K562 (cell line): ENCODE measurements at regions not wholly inside any gene's neighbourhood (a gene's known extent, or its start where the extent isn't known, plus 50 kb on each side); places are given as distances from the start of the nearest gene placed in this dataset.

Experiments
- ATAC-seq: fragments of 200-7000 bp; cut with Tn5 transposase; 3 replicates; pipeline ENCODE4 v1.9.1; 2020; ENCODE audit warnings: moderate library complexity
- BruUV-seq: library from RNA; stranded (reverse); fragments of 400-500 nt; replicated peaks from 2 replicates; lab custom pipeline; 2021; lab: Mats Ljungman, UMichigan
- CTCF ChIA-PET: fragments of 300-600 bp; formaldehyde crosslinking; extraction: SDS; loops from one replicate; lab custom pipeline; 2021; ENCODE audit warnings: low intra/inter-chr PET ratio; lab: Yijun Ruan, JAX
- POLR2A ChIA-PET: fragments of 300-600, 350-650 bp; sonication (Branson Sonifier 250); formaldehyde crosslinking; extraction: SDS; loops from one replicate; lab custom pipeline; 2021; ENCODE audit warnings: antibody characterized with exemption, inconsistent platforms; lab: Yijun Ruan, JAX
- DNase-seq, 4 experiments: peaks; one replicate each; pipeline versions ENCODE4 v3.0.0 to v3.0.0-alpha.2; 2011 to 2018; ENCODE audit warnings: low spot score in 3 of 4, mixed read lengths in 3 of 4; ENCODE audit errors: extremely low read depth in 1 of 4
- FAIRE-seq: peaks from 2 replicates; lab custom pipeline; 2011; peaks lifted over from hg19 to GRCh38; lab: Jason Lieb, UNC
- H2AFZ ChIP-seq: 2 replicates; pipeline ENCODE4 v1.6.0; 2011; ENCODE audit warnings: low read depth, low read length, control low read depth, inconsistent platforms
- H3K27ac ChIP-seq: fragments of 200-600 bp; 3 replicates; pipeline ENCODE4 v1.8.0; 2011; ENCODE audit warnings: low read depth, mild to moderate bottlenecking, control low read depth, inconsistent platforms, low read length, moderate library complexity, mixed read lengths; ENCODE audit errors: extremely low read depth
- H3K27me3 ChIP-seq, 2 experiments: fragments of 300-600 bp in 1 of 2; 2 replicates in 1 of 2; 3 replicates in 1 of 2; pipeline versions ENCODE4 v1.6.0 to v1.8.0; 2011; ENCODE audit warnings: inconsistent platforms in 2 of 2, low read length in 2 of 2, mild to moderate bottlenecking in 1 of 2, mixed read lengths in 1 of 2, moderate library complexity in 1 of 2; ENCODE audit not compliant: control insufficient read depth in 2 of 2, insufficient read depth in 2 of 2
- H3K36me3 ChIP-seq: fragments of 300-600 bp; 3 replicates; pipeline ENCODE4 v1.8.0; 2011; ENCODE audit warnings: mild to moderate bottlenecking, low read length, inconsistent platforms; ENCODE audit not compliant: control insufficient read depth, insufficient read depth
- H3K4me1 ChIP-seq, 2 experiments: fragments of 200-600 bp in 1 of 2; replicated peaks in 1 of 2; 2 replicates in 1 of 2; 3 replicates in 1 of 2; pipeline versions ENCODE4 v1.5.1 to v1.8.0; 2011; ENCODE audit warnings: inconsistent platforms in 2 of 2, low read length in 2 of 2, mild to moderate bottlenecking in 1 of 2, mixed read lengths in 1 of 2, moderate library complexity in 1 of 2; ENCODE audit not compliant: control insufficient read depth in 2 of 2, insufficient read depth in 2 of 2
- H3K4me2 ChIP-seq: 2 replicates; pipeline ENCODE4 v1.6.1; 2011; ENCODE audit warnings: low read length, control low read depth, inconsistent platforms, mixed read lengths; ENCODE audit not compliant: insufficient read depth
- H3K4me3 ChIP-seq: fragments of 200-600 bp; sonication (generic), shearing (Covaris generic); 2 replicates; pipeline ENCODE4 v1.5.1; 2016; ENCODE audit warnings: control low read depth, inconsistent platforms
- H3K79me2 ChIP-seq: fragments of 200-600 bp; 3 replicates; pipeline ENCODE4 v1.8.0; 2011; ENCODE audit warnings: low read length, inconsistent platforms; ENCODE audit not compliant: control insufficient read depth, insufficient read depth
- H3K9ac ChIP-seq, 2 experiments: 2 replicates each; pipeline versions ENCODE4 v1.6.0 to v1.6.1; 2011; ENCODE audit warnings: low read depth in 2 of 2, low read length in 2 of 2, control low read depth in 1 of 2, inconsistent platforms in 1 of 2, mild to moderate bottlenecking in 1 of 2, mixed read lengths in 1 of 2; ENCODE audit not compliant: insufficient read depth in 1 of 2
- H3K9me1 ChIP-seq: one replicate; pipeline ENCODE4 v1.6.0; 2011; ENCODE audit warnings: inconsistent platforms, mild to moderate bottlenecking, low read length, moderate library complexity; ENCODE audit not compliant: control insufficient read depth, insufficient read depth
- H3K9me3 ChIP-seq: replicated peaks from 2 replicates; pipeline ENCODE4 v1.5.1; 2011; ENCODE audit warnings: low read depth, low read length, inconsistent platforms; ENCODE audit not compliant: control insufficient read depth, insufficient read depth
- H4K20me1 ChIP-seq: replicated peaks from 2 replicates; pipeline ENCODE4 v1.6.1; 2011; ENCODE audit warnings: low read length, inconsistent platforms, mixed read lengths; ENCODE audit not compliant: control insufficient read depth, insufficient read depth
- ARNT ChIP-seq, 2 experiments: fragments of 450-650 bp; IDR thresholded peaks; 2 replicates each; pipeline ENCODE4 v1.6.1; 2016; ENCODE audit warnings: mild to moderate bottlenecking in 1 of 2
- CC2D1A ChIP-seq: fragments of 450-650 bp; IDR thresholded peaks from 2 replicates; pipeline ENCODE4 v1.6.1; 2017; ENCODE audit warnings: mild to moderate bottlenecking
- CEBPB ChIP-seq: fragments of 450-650 bp; IDR thresholded peaks from 2 replicates; pipeline ENCODE4 v1.6.1; 2016; ENCODE audit warnings: missing genetic modification characterization, missing compliant biosample characterization
- CEBPG ChIP-seq, 3 experiments: fragments of 200-800 bp in 1 of 3; sonication (Bioruptor generic) in 1 of 3; sonication (generic) in 1 of 3; formaldehyde crosslinking in 1 of 3; IDR thresholded peaks in 2 of 3; conservative IDR thresholded peaks in 1 of 3; 2 replicates each; pipeline versions ENCODE4 v1.6.1 to v1.8.0; 2016 to 2022; ENCODE audit warnings: missing compliant biosample characterization in 2 of 3, missing genetic modification characterization in 2 of 3, mild to moderate bottlenecking in 1 of 3, missing genetic modification reagents in 1 of 3
- JUND ChIP-seq, 2 experiments: IDR thresholded peaks; 2 replicates in 1 of 2; 3 replicates in 1 of 2; pipeline ENCODE4 v1.6.1; 2011; ENCODE audit warnings: borderline replicate concordance in 2 of 2, low read depth in 2 of 2, low read length in 2 of 2, improper control_type of control experiment in 1 of 2, missing biosample characterization in 1 of 2, missing genetic modification characterization in 1 of 2, missing genetic modification reagents in 1 of 2
- MAZ ChIP-seq, 2 experiments: fragments of 450-650 bp in 1 of 2; sonication (generic) in 1 of 2; formaldehyde crosslinking; IDR thresholded peaks in 1 of 2; conservative IDR thresholded peaks in 1 of 2; 2 replicates each; pipeline versions ENCODE4 v1.4.0 to v1.5.0; 2020; ENCODE audit warnings: mild to moderate bottlenecking in 1 of 2, missing genetic modification reagents in 1 of 2
- NUFIP1 ChIP-seq: fragments of 450-650 bp; IDR thresholded peaks from 2 replicates; pipeline ENCODE4 v1.6.1; 2018; ENCODE audit not compliant: partially characterized antibody
- PTBP1 ChIP-seq: fragments of 200-400 bp; formaldehyde crosslinking; IDR thresholded peaks from 2 replicates; pipeline ENCODE4 v1.6.1; 2017; ENCODE audit warnings: low read depth, low read length
- RAD21 ChIP-seq, 2 experiments: fragments of 250-450 bp in 1 of 2; fragments of 450-650 bp in 1 of 2; sonication (Bioruptor Pico) in 1 of 2; formaldehyde crosslinking in 1 of 2; IDR thresholded peaks in 1 of 2; conservative IDR thresholded peaks in 1 of 2; 2 replicates each; pipeline versions ENCODE4 v1.4.0 to v1.8.0; 2020 to 2022; ENCODE audit warnings: mild to moderate bottlenecking in 2 of 2, moderate library complexity in 1 of 2
- RCOR1 ChIP-seq, 2 experiments: IDR thresholded peaks; 2 replicates each; pipeline ENCODE4 v1.6.1; 2012; ENCODE audit warnings: low read depth in 2 of 2, low read length in 2 of 2, borderline replicate concordance in 1 of 2, improper control_type of control experiment in 1 of 2
- RNF2 ChIP-seq: sonication (generic); IDR thresholded peaks from 2 replicates; pipeline ENCODE4 v1.6.1; 2016
- SMC3 ChIP-seq: conservative IDR thresholded peaks from 2 replicates; pipeline ENCODE4 v1.6.1; 2011; ENCODE audit warnings: low read depth, low read length, improper control_type of control experiment; ENCODE audit not compliant: insufficient read depth
- STAT5A ChIP-seq: IDR thresholded peaks from 2 replicates; pipeline ENCODE4 v1.6.1; 2012; ENCODE audit warnings: low read length, inconsistent platforms, borderline replicate concordance
- TCF3 ChIP-seq: sonication (generic); formaldehyde crosslinking; IDR thresholded peaks from 2 replicates; pipeline ENCODE4 v1.4.0; 2020; ENCODE audit warnings: mild to moderate bottlenecking, missing genetic modification reagents
- ZEB2 ChIP-seq: fragments of 450-650 bp; IDR thresholded peaks from 2 replicates; pipeline ENCODE4 v1.6.1; 2016
- ZNF324 ChIP-seq: fragments of 250-450 bp; sonication (Bioruptor Pico); IDR thresholded peaks from 2 replicates; pipeline ENCODE4 v1.4.0; 2020; ENCODE audit warnings: mild to moderate bottlenecking
- WGBS: fragments of 100-300 bp; shearing (Covaris generic); methylation state at CpG from one replicate; pipeline ENCODE4 v1.1.6; 2016; ENCODE audit warnings: low coverage, mixed read lengths; ENCODE audit not compliant: insufficient coverage; ENCODE audit errors: missing lambda C conversion rate; 5-methylcytosine and 5-hydroxymethylcytosine counted together
- in situ Hi-C: fragments of 300-500 bp; cut with MboI; formaldehyde crosslinking; loops from 4 replicates; pipeline ENCODE4 v1.15.0; 2018; ENCODE audit warnings: inconsistent platforms, mixed read lengths
- intact Hi-C: fragments of 100-400 bp; cut with micrococcal nuclease; formaldehyde crosslinking; loops from 2 replicates; pipeline ENCODE4 v1.14.2; 2022
- TF ChIP-seq, protein P1 (sequence below): fragments of 450-650 bp; formaldehyde crosslinking; IDR thresholded peaks from 2 replicates; pipeline ENCODE4 v1.4.0; 2022; ENCODE audit warnings: missing genetic modification characterization
- TF ChIP-seq, protein P2 (sequence below), 3 experiments: IDR thresholded peaks in 2 of 3; conservative IDR thresholded peaks in 1 of 3; 2 replicates each; pipeline ENCODE4 v1.5.1; 2011 to 2012; ENCODE audit warnings: low read length in 3 of 3, mild to moderate bottlenecking in 3 of 3, control low read depth in 2 of 3, improper control_type of control experiment in 1 of 3, inconsistent platforms in 1 of 3, low read depth in 1 of 3, mixed read lengths in 1 of 3, moderate library complexity in 1 of 3; ENCODE audit not compliant: insufficient read depth in 2 of 3

DNA sequence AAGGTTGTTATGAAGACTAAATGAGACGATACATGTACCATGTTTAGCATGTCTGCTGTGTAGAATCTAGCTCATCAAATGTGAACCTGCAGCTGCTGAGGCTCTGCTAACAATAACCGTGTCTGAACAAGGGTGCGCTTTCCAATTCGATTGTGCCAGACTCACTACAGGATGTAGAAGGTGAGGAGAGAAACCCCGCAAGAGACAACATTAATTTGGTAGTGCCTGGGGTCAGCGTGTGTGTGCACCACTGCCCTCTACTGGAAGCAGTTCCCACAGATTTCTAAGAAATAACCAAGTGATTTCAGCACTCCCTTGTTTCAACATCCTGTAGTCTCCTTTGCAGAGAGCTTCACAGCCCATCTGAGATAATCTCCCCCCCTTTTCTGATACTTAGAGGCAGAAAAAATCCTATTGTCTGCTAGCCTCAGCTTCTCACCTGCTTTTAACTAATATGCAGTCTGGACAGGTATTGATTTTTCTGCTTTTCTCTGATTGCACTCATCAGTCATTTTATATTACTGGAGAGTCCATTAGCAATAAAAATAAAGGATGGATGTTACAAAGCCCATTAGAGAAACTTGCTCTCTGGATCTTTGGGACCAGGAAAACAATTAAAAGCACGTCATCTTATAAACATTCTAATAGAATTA, 96.7 kb upstream of the BACH2 start:
- POLR2A ChIA-PET: interaction anchor here (1.0 to 1.1 kb wide), 2 partner anchors 10 to 31 kb away, joined by 3 to 4 read pairs; no protein-coding TSS in a partner anchor
- no peak for TF ChIP-seq NUFIP1
- TF ChIP-seq, protein P1, sequence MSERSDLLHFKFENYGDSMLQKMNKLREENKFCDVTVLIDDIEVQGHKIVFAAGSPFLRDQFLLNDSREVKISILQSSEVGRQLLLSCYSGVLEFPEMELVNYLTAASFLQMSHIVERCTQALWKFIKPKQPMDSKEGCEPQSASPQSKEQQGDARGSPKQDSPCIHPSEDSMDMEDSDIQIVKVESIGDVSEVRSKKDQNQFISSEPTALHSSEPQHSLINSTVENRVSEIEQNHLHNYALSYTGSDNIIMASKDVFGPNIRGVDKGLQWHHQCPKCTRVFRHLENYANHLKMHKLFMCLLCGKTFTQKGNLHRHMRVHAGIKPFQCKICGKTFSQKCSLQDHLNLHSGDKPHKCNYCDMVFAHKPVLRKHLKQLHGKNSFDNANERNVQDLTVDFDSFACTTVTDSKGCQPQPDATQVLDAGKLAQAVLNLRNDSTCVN: no peak
- TF ChIP-seq, protein P2, sequence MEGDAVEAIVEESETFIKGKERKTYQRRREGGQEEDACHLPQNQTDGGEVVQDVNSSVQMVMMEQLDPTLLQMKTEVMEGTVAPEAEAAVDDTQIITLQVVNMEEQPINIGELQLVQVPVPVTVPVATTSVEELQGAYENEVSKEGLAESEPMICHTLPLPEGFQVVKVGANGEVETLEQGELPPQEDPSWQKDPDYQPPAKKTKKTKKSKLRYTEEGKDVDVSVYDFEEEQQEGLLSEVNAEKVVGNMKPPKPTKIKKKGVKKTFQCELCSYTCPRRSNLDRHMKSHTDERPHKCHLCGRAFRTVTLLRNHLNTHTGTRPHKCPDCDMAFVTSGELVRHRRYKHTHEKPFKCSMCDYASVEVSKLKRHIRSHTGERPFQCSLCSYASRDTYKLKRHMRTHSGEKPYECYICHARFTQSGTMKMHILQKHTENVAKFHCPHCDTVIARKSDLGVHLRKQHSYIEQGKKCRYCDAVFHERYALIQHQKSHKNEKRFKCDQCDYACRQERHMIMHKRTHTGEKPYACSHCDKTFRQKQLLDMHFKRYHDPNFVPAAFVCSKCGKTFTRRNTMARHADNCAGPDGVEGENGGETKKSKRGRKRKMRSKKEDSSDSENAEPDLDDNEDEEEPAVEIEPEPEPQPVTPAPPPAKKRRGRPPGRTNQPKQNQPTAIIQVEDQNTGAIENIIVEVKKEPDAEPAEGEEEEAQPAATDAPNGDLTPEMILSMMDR (IDR thresholded peaks at IDR 0.05 in 2 of 3, conservative IDR thresholded peaks at IDR 0.05 in 1 of 3; ENCODE audit: insufficient read depth in 2 of 3, low read depth in 1 of 3, low read length in 3 of 3): peak; percentile 72 to 80 (median 79)
- 0 out of 2 replicates have a peak, but pooled peaks have one; percentile 13 for TF ChIP-seq CC2D1A
- no peak for TF ChIP-seq CEBPG (CRISPR knock-in tag; IDR thresholded peaks at IDR 0.05)
- TF ChIP-seq CEBPG (tag; conservative IDR thresholded peaks at IDR 0.05 in 1 of 2, IDR thresholded peaks at IDR 0.05 in 1 of 2): peak; percentile 38 to 64; a peak in 1 of 4 replicates
- TF ChIP-seq ZEB2: peak; percentile 24; the same call in 1 of the 2 replicates
- no peak for TF ChIP-seq PTBP1
- TF ChIP-seq SMC3: peak; percentile 80
- peak; percentile 14; the same call in 1 of the 2 replicates for TF ChIP-seq TCF3 (CRISPR knock-in tag)
- TF ChIP-seq ARNT (IDR thresholded peaks at IDR 0.05): peak in 1 of 2 experiments; percentile 19; a peak in 1 of 4 replicates
- no peak for TF ChIP-seq ZNF324 (CRISPR knock-in tag)
- peak; percentile 71 to 89 for TF ChIP-seq RAD21 (CRISPR knock-in tag; conservative IDR thresholded peaks at IDR 0.05 in 1 of 2, IDR thresholded peaks at IDR 0.05 in 1 of 2)
- TF ChIP-seq STAT5A: 0 out of 2 replicates have a peak, but pooled peaks have one; percentile 21
- no peak for TF ChIP-seq RNF2
- TF ChIP-seq CEBPB (tag): peak; percentile 69
- peak; percentile 71; the same call in 1 of the 2 replicates for TF ChIP-seq JUND (IDR thresholded peaks at IDR 0.05; ENCODE audit: borderline replicate concordance, low read depth, low read length)
- peak; percentile 42; the same call in 1 of the 3 replicates for TF ChIP-seq JUND (tag; IDR thresholded peaks at IDR 0.05; ENCODE audit: borderline replicate concordance, low read depth, low read length)
- TF ChIP-seq RCOR1 (IDR thresholded peaks at IDR 0.05; ENCODE audit: borderline replicate concordance in 1 of 2, low read depth in 2 of 2, low read length in 2 of 2): peak in 1 of 2 experiments; percentile 31; a peak in 1 of 4 replicates
- TF ChIP-seq MAZ (CRISPR knock-in tag; conservative IDR thresholded peaks at IDR 0.05 in 1 of 2, IDR thresholded peaks at IDR 0.05 in 1 of 2): peak in 1 of 2 experiments; percentile 25; a peak in 1 of 4 replicates

More for the DNA sequence above, 96.7 kb upstream of the BACH2 start:
- ATAC-seq (peak; percentile 89), DNase-seq (peak; percentile 44 to 79 (median 50)), FAIRE-seq (peak; percentile 96)
- no peak overlapping the region for H2AFZ ChIP-seq
- intact Hi-C loops: loop anchor here (2.0 to 10.0 kb wide), 4 partner anchors 37 to 179 kb away; no protein-coding TSS in a partner anchor
- no peaks in the 10 kb centered on the region for H3K36me3 ChIP-seq
- no peak overlapping the region for H3K9ac ChIP-seq
- H3K4me2 ChIP-seq: no peak overlapping the region
- CTCF ChIA-PET: interaction anchor here (0.6 to 1.6 kb wide), 3 partner anchors 79 to 453 kb away, joined by 3 to 10 read pairs (median 3); no protein-coding TSS in a partner anchor
- H3K4me1 ChIP-seq: peaks cover 7 to 14% of the 10 kb centered on the region in 2 experiments; a peak in 3 of 5 replicates
- H3K79me2 ChIP-seq: no peaks in the 10 kb centered on the region
- in situ Hi-C loops: no loop called here
- no peak overlapping the region for H3K4me3 ChIP-seq
- no peaks in the 10 kb centered on the region; a peak in 1 of 5 replicates for H3K27me3 ChIP-seq
- WGBS: 15% methylated on average over 7 of the region's 7 CpGs
- no peaks in the 10 kb centered on the region for H3K9me3 ChIP-seq
- BruUV-seq: no TSS peak
- no peaks in the 10 kb centered on the region for H3K9me1 ChIP-seq
- H3K27ac ChIP-seq: no peak overlapping the region
- H4K20me1 ChIP-seq: no peaks in the 10 kb centered on the region; the same call in 1 of the 2 replicates
